Amygdala (tissue), 56 donors: ENCODE measurements at regions not wholly inside any gene's neighbourhood (a gene's known extent, or its start where the extent isn't known, plus 50 kb on each side); places are given as distances from the start of the nearest gene placed in this dataset.
"Not testable (repeated sequence)": the region's sequence is repeated elsewhere in the genome, so short reads cannot be mapped to it uniquely, and the experiment has no call there.

ENCODE experiments used
- DNase-seq, 56 donors: peaks; one replicate each; lab custom pipeline; 2025; lab: John Stamatoyannopoulos, UW

- no peak for DNase-seq
These were observed 378.8 kb upstream of the FAR2 start for GRCh38 chr12:28770322-28770721.

- no peak for DNase-seq
These were observed 377.1 kb upstream of the FAR2 start for GRCh38 chr12:28771968-28772367.

GRCh38 chr12:28775556-28775955 is 373.5 kb upstream of the FAR2 start:
- no peak for DNase-seq

GRCh38 chr12:28776220-28776619 is 372.9 kb upstream of the FAR2 start:
- DNase-seq = no peak

GRCh38 chr12:28776913-28777422 is 372.1 kb upstream of the FAR2 start:
- no peak for DNase-seq

- no peak for DNase-seq
These were observed 371.3 kb upstream of the FAR2 start for GRCh38 chr12:28777603-28778365.

GRCh38 chr12:28780096-28780495 is 369.0 kb upstream of the FAR2 start:
- peak in 4 of 56 donors; percentile 9 to 25 (median 18) for DNase-seq

GRCh38 chr12:28780960-28781359 is 368.1 kb upstream of the FAR2 start:
- DNase-seq = no peak

GRCh38 chr12:28781671-28782652 is 367.1 kb upstream of the FAR2 start:
- no peak for DNase-seq

GRCh38 chr12:28782812-28783211 is 366.3 kb upstream of the FAR2 start:
- no peak for DNase-seq

- peak in 12 of 56 donors; percentile 2 to 57 (median 22) for DNase-seq
These were observed 361.9 kb upstream of the FAR2 start for GRCh38 chr12:28787151-28787550.

GRCh38 chr12:28788256-28788655 is 360.8 kb upstream of the FAR2 start:
- not testable (repeated sequence) for DNase-seq

GRCh38 chr12:28793581-28794151 is 355.4 kb upstream of the FAR2 start:
- DNase-seq = peak in 1 of 56 donors; percentile 13

- DNase-seq = no peak
These were observed 354.9 kb upstream of the FAR2 start for GRCh38 chr12:28794211-28794610.

- no peak for DNase-seq
These were observed 354.3 kb upstream of the FAR2 start for GRCh38 chr12:28794786-28795185.

GRCh38 chr12:28795311-28795710 is 353.8 kb upstream of the FAR2 start:
- DNase-seq = no peak

- no peak for DNase-seq
These were observed 349.7 kb upstream of the FAR2 start for GRCh38 chr12:28799348-28799747.

- DNase-seq = no peak
These were observed 348.9 kb upstream of the FAR2 start for GRCh38 chr12:28800129-28800528.

GRCh38 chr12:28802706-28803438 is 346.2 kb upstream of the FAR2 start:
- no peak for DNase-seq

GRCh38 chr12:28807535-28807934 is 341.5 kb upstream of the FAR2 start:
- DNase-seq = no peak
